ENCODE measurements at regions not wholly inside any gene's neighbourhood (a gene's known extent, or its start where the extent isn't known, plus 50 kb on each side); places are given as distances from the start of the nearest gene placed in this dataset.

DNA sequence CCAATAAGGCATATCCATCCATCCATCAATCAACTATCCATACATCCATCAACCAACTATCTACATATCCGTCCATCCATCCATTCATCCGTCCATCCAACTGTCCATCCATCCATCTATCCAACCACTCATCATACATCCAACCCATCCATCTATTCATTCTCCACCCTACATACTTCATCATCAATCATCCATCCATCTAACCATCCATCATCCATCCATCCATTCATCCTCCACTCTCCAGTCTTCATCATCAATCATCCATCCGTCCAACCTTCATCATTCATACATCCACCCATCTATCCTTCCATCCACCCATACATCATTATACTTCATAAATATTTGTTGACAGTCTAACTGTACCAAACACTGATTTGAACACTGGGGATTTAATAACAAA, 231.3 kb upstream of the DAB1 start:
- no peaks in the 10 kb centered on the region for H3K36me3 ChIP-seq (replicated peaks; ENCODE audit: low read depth, low read length)
- no peaks in the 10 kb centered on the region for H3K4me1 ChIP-seq (ENCODE audit: low read length)
- H3K9me3 ChIP-seq (ENCODE audit: insufficient read depth, low read length) = no peaks in the 10 kb centered on the region
- no peak overlapping the region for H3K4me3 ChIP-seq (ENCODE audit: low read length)
- H2AFZ ChIP-seq (ENCODE audit: low read depth, low read length) = no peak overlapping the region
- no peaks in the 10 kb centered on the region for H3K27me3 ChIP-seq (ENCODE audit: low read depth, low read length)
- H3K9ac ChIP-seq (ENCODE audit: low read length) = no peak overlapping the region
- H3K4me2 ChIP-seq (ENCODE audit: low read length) = no peak overlapping the region
- H3K79me2 ChIP-seq (ENCODE audit: low read length) = no peaks in the 10 kb centered on the region
- no peak for TF ChIP-seq EZH2phosphoT487 (IDR thresholded peaks at IDR 0.05; ENCODE audit: low read depth)
- TF ChIP-seq, protein P1, sequence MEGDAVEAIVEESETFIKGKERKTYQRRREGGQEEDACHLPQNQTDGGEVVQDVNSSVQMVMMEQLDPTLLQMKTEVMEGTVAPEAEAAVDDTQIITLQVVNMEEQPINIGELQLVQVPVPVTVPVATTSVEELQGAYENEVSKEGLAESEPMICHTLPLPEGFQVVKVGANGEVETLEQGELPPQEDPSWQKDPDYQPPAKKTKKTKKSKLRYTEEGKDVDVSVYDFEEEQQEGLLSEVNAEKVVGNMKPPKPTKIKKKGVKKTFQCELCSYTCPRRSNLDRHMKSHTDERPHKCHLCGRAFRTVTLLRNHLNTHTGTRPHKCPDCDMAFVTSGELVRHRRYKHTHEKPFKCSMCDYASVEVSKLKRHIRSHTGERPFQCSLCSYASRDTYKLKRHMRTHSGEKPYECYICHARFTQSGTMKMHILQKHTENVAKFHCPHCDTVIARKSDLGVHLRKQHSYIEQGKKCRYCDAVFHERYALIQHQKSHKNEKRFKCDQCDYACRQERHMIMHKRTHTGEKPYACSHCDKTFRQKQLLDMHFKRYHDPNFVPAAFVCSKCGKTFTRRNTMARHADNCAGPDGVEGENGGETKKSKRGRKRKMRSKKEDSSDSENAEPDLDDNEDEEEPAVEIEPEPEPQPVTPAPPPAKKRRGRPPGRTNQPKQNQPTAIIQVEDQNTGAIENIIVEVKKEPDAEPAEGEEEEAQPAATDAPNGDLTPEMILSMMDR (IDR thresholded peaks at IDR 0.05; ENCODE audit: low read depth, low read length) = no peak
- no peaks in the 10 kb centered on the region for H4K20me1 ChIP-seq (ENCODE audit: insufficient read depth, low read length)
- H3K27ac ChIP-seq (ENCODE audit: low read length) = no peak overlapping the region

- H3K9me3 ChIP-seq (ENCODE audit: insufficient read depth, low read length) = no peaks in the 10 kb centered on the region
- no peaks in the 10 kb centered on the region for H3K27me3 ChIP-seq (ENCODE audit: low read depth, low read length)
- no peaks in the 10 kb centered on the region; the same call in 1 of the 2 replicates for H3K4me1 ChIP-seq (ENCODE audit: low read length)
- H3K9ac ChIP-seq (ENCODE audit: low read length) = no peak overlapping the region
- no peak overlapping the region for H3K4me2 ChIP-seq (ENCODE audit: low read length)
- no peak overlapping the region for H2AFZ ChIP-seq (ENCODE audit: low read depth, low read length)
- no peak overlapping the region for H3K27ac ChIP-seq (ENCODE audit: low read length)
- no peak overlapping the region for H3K4me3 ChIP-seq (ENCODE audit: low read length)
- no peak for TF ChIP-seq EZH2phosphoT487 (IDR thresholded peaks at IDR 0.05; ENCODE audit: low read depth)
- TF ChIP-seq, protein P1 (IDR thresholded peaks at IDR 0.05; ENCODE audit: low read depth, low read length) = no peak
- H4K20me1 ChIP-seq (ENCODE audit: insufficient read depth, low read length) = no peaks in the 10 kb centered on the region
- no peaks in the 10 kb centered on the region for H3K36me3 ChIP-seq (replicated peaks; ENCODE audit: low read depth, low read length)
- no peaks in the 10 kb centered on the region for H3K79me2 ChIP-seq (ENCODE audit: low read length)
Observed at GRCh38 chr1:57644667-57645066, 220.8 kb upstream of the DAB1 start.

DNA sequence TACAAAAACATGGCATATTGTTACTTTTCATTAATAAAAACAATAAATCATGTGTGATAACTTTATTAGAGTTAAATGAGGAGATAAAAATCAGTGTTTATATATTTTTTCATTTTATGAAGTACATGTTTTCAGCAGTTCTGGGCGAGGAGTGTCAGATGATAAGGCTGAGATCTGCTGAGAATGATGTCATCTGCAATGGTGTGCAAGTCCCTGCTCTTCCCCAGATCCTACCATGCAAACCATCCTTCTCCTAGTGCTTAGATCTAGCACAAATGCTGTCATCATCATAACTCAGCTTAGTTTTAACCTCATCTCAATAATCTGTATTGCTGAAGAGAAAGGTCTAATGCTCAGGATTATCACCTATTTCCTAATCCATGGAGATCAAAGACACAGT, 214.4 kb upstream of the DAB1 start:
- Histone ChIP-seq H3K79me2 (ENCODE audit: low read length) (no peaks in the 10 kb centered on the region), H3K9me3 (ENCODE audit: insufficient read depth, low read length) (no peaks in the 10 kb centered on the region), H3K4me3 (ENCODE audit: low read length) (no peak overlapping the region), H3K9ac (ENCODE audit: low read length) (no peak overlapping the region), H3K4me1 (ENCODE audit: low read length) (peaks cover 5% of the 10 kb centered on the region; the same call in 1 of the 2 replicates), H3K36me3 (replicated peaks; ENCODE audit: low read depth, low read length) (no peaks in the 10 kb centered on the region), H3K27me3 (ENCODE audit: low read depth, low read length) (no peaks in the 10 kb centered on the region), H2AFZ (ENCODE audit: low read depth, low read length) (no peak overlapping the region), H3K27ac (ENCODE audit: low read length) (no peak overlapping the region), H4K20me1 (ENCODE audit: insufficient read depth, low read length) (no peaks in the 10 kb centered on the region), H3K4me2 (ENCODE audit: low read length) (peak overlapping the region; percentile 14)
- TF ChIP-seq, protein P1 (IDR thresholded peaks at IDR 0.05; ENCODE audit: low read depth, low read length) = no peak

GRCh38 chr1:57637155-57637554, 213.3 kb upstream of the DAB1 start:
- no peak overlapping the region for H2AFZ ChIP-seq (ENCODE audit: low read depth, low read length)
- no peak overlapping the region for H3K9ac ChIP-seq (ENCODE audit: low read length)
- TF ChIP-seq, protein P1 (IDR thresholded peaks at IDR 0.05; ENCODE audit: low read depth, low read length) = no peak
- TF ChIP-seq EZH2phosphoT487 (IDR thresholded peaks at IDR 0.05; ENCODE audit: low read depth) = no peak

More at GRCh38 chr1:57637155-57637554, 213.3 kb upstream of the DAB1 start:
- Histone ChIP-seq H3K27ac (ENCODE audit: low read length) (no peak overlapping the region), H3K79me2 (ENCODE audit: low read length) (no peaks in the 10 kb centered on the region), H3K4me2 (ENCODE audit: low read length) (no peak overlapping the region), H3K4me1 (ENCODE audit: low read length) (peaks cover 5% of the 10 kb centered on the region; the same call in 1 of the 2 replicates), H3K27me3 (ENCODE audit: low read depth, low read length) (no peaks in the 10 kb centered on the region), H4K20me1 (ENCODE audit: insufficient read depth, low read length) (no peaks in the 10 kb centered on the region), H3K4me3 (ENCODE audit: low read length) (no peak overlapping the region), H3K9me3 (ENCODE audit: insufficient read depth, low read length) (no peaks in the 10 kb centered on the region), H3K36me3 (replicated peaks; ENCODE audit: low read depth, low read length) (no peaks in the 10 kb centered on the region)
